Left ventricle myocardium inferior (tissue), 1 donor: ENCODE measurements at regions not wholly inside any gene's neighbourhood (a gene's known extent, or its start where the extent isn't known, plus 50 kb on each side); places are given as distances from the start of the nearest gene placed in this dataset.

Experiments used
- DNase-seq: peaks from one replicate; pipeline ENCODE4 v3.0.0-alpha.2; 2020
- H3K27ac ChIP-seq: fragments of 200-600 bp; replicated peaks from 2 replicates; pipeline ENCODE4 v1.8.0; 2021
- H3K27me3 ChIP-seq: fragments of 200-600 bp; 2 replicates; pipeline ENCODE4 v1.8.0; 2021; ENCODE audit warnings: low read depth
- H3K36me3 ChIP-seq: fragments of 200-600 bp; 2 replicates; pipeline ENCODE4 v1.8.0; 2021
- H3K4me1 ChIP-seq: fragments of 200-600 bp; 2 replicates; pipeline ENCODE4 v1.8.0; 2021
- H3K4me3 ChIP-seq: fragments of 200-600 bp; 2 replicates; pipeline ENCODE4 v1.8.0; 2021; ENCODE audit warnings: mild to moderate bottlenecking, moderate library complexity
- H3K9me3 ChIP-seq: fragments of 200-600 bp; replicated peaks from 2 replicates; pipeline ENCODE4 v1.8.0; 2021
- CTCF ChIP-seq: fragments of 200-600 bp; IDR thresholded peaks from 2 replicates; pipeline ENCODE4 v1.8.0; 2021; ENCODE audit warnings: antibody characterized with exemption, mild to moderate bottlenecking, borderline replicate concordance
- intact Hi-C: fragments of 100-400 bp; cut with micrococcal nuclease; formaldehyde crosslinking; loops from one replicate; pipeline ENCODE4 v1.11.0; 2022
- donor health status: DM: no; HTN: yes; CAD: no; lungs with severe emphysema.

- H3K9me3 ChIP-seq = no peaks in the 10 kb centered on the region
- H3K4me1 ChIP-seq = peaks cover 16% of the 10 kb centered on the region
- no peak for DNase-seq
- H3K27me3 ChIP-seq = no peaks in the 10 kb centered on the region
- no peak overlapping the region for H3K27ac ChIP-seq
- H3K4me3 ChIP-seq = no peak overlapping the region
- no peak for TF ChIP-seq CTCF
- intact Hi-C loops = no loop called here
- no peaks in the 10 kb centered on the region for H3K36me3 ChIP-seq
Measured at GRCh38 chr9:18423791-18424531, 50.0 kb upstream of the ADAMTSL1 start.
